ENCODE measurements at regions not wholly inside any gene's neighbourhood (a gene's known extent, or its start where the extent isn't known, plus 50 kb on each side); places are given as distances from the start of the nearest gene placed in this dataset.

DNA sequence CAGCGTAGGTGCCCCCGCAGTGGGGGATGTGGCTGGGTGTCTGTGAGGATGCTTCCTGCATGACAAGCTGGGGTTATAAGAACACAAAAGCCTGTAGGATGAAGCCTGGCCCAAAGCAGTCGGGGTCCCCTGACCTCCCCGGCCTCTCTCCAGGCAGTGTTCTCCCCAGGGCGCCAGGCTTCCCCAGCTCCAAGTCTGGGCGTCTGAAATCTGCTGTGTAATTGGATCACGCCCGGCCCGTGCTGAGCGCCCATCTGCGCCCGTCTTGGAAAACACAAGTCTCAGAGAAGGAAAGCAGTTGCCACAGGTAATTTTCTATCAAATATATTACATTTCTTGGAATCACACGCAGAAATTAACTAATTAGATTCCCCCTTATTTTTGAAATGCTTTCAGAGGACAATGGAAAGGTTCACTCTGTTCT, 233.3 kb downstream of the CTTN start:
- DNase-seq: no peak

DNA sequence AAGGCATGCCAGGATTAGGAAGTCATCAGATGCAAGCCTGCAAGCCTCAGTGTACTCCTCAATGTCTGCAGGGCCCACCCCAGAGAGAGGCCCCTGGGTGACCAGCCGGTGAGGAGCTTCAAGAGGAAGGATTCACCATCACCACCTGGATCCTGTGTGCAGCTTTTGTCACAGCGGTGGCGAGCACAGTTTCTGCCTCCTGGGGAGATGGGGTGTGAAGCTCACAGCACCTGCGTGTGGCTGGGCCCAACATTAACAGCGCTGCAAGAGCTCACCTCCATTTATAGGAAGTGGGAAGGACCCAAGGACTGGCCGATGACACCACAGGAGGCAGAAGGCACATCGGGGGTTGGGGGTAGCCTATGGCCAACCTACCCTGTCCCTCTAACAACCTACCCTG, 235.3 kb downstream of the CTTN start:
- DNase-seq: no peak

DNA sequence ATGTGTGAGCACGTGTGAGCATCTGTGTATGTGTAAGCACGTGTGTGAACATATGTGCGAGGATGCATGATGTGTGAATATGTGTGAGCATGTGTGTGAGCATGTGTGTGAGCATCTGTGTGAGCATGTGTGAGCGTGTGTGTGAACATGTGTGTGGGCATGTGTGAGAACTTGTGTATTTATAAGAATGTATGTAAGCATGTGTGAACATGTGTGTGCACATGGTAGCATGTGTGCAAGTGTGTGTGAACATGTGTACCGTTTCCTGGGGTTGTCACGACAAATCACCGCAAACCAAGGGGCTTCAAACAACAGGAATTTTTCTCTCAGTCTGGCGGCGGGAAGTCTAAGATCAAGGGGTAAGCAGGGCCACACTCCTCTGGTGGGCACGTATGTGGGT, 238.3 kb downstream of the CTTN start:
- no peak for DNase-seq

DNA sequence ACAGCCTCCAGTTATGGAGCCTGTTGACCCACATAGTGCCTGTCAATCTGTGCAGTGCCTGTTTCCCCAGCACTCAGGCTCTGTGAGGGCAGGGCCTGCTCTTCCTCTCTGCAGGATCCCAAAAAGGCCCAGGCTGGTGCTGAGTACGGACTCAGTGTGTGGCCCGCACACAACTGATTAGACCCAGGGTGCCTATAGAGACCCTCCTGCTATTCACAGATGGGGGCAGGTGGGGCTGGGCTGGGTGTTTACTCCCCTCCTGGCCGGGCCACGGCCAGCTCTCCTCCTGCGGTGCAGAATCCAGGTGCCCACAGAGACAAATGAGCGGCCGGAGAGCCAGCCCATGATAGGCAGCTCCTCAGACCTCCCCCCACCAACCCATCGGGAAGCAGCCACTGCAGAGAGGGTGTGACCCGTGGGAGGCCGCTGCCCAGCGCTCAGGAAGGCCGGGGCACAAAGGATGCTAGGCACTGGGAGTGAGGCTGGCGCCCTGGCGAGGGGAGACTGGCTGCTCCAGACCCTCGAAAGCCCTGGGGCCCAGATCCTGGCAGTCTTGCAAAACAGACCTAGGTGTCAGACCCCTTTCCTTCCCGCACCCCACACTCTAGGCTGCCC, 239.0 kb downstream of the CTTN start:
- no peak for DNase-seq

DNA sequence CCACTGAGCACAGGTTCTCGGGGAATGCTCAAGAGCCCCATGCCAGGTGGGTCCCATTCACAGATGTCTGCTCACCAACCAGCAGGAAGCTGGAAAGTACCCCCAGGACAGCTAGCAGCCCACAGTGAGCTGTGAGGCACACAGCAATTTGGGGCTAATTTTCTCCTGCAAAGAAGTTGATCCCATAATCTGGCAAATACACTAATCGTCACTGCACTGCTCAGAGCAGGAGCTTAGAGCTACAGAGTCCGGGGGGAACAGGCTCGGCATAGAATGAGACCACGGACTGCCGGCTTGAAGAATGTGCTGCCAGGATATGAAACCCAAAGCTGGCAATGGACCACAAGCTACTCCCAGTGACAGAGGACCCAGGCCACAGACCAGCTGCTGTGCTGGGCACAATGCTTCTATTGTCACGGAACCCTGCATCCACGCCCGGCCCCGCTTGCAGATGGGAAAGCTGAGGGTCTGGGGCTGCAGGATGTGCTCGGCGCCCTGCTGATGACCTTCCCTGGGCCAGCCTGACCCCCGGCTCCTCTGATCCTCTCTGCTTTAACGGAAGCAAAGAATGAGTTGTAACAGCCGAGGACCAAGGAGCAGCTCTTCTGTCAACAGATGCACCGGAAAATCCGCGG, 239.7 kb downstream of the CTTN start:
- DNase-seq: no peak

DNA sequence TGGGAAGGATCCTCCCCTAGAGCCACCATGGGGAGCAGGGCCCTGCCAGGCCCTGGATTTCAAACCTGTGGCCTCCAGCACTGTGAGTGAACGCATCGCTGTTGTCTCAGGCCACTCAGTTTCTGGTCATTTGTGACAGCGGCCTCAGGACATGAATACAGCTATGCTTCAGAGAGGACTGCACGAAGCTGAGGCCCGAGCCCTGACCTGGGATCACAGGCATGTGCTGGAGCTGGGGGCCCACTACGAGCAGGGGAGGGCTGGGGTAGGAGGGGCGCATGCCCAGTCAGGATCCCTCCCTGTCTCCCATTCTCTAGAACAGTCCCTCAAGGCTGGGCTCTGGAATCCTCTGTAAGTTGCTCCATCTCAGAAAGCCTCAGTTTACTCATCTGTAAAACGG, 242.1 kb downstream of the CTTN start:
- DNase-seq: no peak

DNA sequence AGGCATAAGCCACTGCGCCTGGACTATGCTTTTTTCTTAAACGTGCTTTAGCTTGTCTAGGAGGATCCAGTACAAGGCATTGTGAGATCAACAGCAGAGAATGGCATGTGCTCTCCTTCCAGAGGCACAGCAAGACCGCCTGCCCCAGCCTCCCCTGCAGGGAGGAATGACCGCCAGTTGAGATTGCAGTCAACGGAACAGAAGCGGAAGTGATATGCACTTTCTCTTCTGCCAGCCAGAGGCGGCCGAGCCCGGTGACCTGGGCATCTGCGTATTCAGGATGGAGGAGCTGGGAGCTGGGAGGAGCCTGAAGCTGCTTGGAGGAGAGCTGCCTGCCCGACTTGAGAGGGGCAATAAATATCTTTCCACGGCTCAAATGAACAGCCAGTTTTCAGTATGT, 243.0 kb downstream of the CTTN start:
- DNase-seq: no peak

DNA sequence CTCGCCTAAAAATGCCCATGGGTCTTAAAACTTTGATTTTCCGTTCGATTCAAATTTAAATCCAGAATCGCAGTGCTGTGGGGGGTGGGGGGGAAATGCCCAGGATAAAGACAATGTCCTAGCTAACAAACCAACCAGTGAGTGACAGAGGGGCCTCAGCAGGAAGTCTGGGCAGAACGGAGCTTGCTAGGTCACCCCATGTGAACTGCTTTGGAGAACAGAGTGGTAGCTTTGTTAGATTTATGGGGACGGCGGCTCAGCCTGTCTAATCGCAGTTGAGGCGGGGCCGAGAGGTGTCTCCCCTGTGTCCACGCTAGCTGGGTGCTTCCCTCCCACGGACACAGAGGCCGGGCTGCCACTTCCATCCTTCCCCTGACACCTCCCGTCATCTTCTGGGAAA, 243.9 kb downstream of the CTTN start:
- DNase-seq: no peak

DNA sequence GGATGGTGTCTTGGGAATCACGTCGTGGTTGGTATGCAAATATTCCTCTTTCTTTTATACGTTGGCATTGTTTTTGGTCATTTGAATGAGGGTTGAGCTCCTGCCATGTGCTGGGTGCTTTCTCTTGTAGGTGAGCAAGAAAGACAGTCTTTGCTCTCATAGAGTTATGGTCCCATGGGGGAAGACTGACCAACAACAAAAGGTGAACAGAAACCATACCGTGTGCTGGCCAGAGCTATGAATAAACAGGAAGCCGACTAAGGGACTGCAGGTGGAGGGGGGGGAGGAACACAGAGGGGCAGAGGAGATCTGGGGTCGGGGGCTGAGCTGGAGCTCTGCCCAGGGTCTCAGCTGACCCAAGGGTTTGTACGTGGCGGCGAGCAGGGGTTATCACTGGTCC, 245.3 kb downstream of the CTTN start:
- no peak for DNase-seq

DNA sequence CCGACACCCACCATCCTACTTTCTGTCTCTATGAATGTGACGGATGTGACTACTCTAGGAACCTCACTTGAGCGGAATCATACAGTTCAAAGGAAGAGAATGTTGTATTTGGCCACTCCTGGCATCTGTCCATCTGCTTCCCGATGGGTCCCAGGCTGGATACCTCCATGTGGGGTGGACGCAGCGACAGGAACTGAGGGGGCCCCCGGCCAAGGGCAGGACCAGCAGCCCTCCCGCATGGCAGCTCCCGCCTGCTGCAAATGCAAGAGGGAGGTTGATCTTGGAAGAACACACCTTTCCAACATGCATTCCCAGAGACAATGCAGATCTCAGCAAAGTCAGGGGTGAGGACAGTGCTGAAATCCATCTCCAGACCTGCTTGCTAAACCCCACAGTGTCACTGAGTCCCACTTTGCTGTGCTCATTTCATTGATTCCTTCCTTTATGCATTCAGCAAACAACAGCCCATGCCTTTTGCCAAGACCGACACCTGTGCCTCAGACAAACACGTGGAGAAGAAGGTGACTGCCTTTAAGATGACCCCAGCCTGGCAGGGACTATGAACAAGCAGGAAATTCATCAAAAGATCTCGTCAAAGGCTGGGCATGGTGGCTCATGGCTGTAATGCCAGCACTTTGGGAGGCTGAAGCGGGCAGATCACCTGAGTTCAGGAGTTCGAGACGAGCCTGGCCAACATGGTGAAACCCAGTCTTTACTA, 246.2 kb downstream of the CTTN start:
- DNase-seq: no peak

DNA sequence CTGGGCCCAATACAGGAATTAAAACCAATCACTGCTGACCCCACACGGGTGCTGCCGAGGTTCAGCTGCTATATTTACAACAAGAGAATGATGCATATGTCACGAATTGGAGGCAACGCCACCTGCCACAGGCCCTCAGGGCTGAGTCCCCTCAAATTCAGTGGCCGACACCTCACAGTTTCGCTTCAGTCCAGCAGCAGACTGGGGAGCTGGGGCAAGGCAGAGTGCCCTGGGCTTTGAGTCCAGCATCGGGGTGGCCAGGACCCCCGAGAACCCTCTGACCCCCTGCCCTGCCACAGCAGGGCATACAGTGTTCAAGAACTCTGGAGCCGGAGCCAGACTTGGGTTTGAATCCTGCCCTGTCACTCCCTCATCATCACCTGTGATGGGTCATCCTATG, 247.2 kb downstream of the CTTN start:
- DNase-seq: no peak

DNA sequence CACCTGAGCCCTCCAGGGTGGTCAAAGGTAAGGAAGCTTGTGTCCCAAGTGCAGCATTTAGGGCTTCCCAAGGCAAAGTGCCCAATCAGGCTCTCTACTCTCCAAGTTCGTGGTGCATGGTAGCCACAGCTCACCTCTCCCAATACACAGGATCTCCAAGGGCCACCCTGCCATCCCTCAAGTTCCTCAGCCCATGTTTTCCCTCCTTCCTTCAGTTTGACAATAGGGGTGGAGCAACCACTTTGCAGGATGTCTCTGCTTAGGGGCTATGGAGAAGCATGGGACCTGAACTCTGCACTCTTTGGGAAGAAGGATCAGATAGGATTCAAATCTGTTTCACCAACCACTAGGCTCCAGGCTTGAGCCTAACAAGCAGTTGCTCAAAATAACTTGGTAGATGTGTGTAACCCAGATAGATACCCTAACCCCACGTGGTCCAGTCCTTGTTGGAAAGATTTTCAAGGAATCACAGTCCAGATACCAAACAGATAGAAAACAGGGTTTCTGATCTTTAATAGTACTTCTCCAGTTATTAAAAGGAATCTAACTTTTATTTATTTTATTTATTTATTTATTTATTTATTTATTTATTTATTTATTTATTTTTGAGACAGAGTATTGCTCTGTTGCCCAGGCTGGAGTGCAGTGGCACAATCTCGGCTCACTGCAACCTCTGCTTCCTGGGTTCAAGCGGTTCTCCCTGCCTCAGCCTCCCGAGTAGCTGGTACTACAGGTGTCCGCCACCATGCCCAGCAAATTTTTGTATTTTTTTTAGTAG, 248.1 kb downstream of the CTTN start:
- no peak for DNase-seq

DNA sequence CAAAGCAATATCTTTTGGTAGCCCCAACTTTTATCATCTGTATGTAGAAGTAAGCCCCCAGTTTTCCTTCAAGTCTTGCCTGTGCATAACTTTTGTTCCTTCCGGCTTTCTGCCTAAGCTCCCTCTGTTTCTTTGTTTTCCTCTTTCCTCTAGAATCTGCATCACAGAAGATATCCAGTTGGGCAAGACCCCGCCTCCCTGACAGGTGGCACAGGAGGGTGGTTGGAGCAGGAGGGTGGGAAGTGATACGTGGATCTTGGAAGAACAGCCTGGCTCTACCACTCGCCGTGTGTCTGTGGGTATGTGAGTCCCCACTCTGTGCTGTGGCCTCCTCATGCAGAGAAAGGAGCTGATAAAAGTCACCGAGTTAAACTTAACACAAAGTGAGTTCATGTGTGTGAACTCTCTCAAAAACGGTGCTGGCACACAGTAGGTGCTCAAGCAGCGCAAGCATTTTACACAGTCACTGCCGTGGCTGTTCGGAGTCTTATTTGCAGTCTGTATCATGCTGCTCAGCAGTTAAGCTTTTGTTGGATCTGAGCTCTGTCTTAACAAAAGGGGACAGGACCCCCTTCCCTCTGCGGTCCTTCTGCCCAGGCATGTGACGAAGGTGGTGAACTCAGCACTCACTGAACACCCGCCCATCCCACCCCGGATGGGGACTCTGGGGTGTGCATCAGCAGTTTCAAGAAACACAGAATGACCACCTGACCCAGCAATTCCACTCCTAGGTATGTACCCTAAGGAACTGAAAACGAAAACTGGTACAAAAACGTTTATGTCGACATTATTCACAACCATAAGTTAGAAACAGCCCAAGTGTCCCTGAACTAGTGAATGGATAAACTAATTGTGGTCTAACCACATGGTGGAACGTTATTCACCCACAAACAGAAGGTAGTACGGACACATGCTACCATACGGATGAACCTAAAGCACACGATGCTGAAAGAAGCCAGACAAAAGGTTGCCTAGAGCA, 249.1 kb downstream of the CTTN start:
- no peak for DNase-seq

DNA sequence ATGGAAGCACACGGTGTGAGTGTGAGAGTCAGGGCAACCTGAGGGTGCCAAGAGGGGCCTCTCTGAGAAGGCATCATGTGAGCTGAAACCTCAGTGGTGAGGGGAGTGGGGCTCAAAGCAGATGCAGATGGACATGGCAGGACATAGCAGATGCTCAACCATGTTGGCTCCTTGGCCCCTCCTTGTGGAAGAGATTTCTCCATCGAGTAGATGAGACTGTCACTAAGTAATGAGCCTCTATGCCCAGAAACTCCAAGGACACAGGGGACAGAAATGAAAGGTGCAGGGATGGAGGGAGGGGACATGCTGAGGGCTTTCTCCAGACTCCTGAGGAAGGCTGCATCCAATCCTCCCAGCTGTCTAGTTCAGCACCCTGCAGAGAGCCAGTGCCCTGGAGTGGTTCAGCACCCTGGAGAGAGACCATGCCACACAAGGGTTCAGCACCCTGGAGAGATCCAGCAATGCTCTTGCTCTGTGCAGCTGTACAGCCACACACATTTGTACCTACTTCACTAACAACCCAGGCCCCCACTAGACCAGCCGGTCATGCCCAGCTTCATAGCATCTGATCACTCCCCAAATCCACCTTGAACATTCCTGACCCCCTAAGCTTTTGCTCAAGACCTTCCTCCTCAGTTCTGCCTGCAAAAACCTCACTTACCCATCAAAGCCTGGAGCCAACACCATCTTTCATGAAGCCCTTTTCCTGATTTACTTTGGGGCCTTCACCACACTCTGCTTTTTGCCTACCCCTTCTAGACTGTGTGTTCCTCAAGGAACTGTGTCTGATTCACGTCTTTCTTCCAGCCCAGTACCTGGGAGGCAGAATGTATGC, 252.0 kb downstream of the CTTN start:
- DNase-seq: peak in 1 of 2 experiments; percentile 7

DNA sequence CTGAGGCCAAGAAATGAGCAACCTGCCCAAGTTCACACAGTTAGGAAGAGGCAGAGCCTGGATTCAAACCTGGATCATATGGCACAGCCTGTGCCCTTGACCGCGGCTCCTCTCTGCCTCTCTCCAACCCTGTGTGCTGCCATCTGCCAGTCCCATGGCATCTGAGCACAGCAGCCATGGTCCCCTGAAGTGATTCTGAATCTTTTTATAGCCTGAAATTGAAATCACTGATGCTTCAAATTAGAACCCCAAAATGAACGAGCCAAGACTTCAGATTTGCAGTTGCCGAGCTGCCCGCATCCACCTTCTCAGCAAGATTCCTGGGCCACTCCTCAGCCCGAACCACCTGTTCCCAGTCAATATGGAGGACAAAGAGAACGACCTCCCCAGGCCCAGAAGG, 252.7 kb downstream of the CTTN start:
- no peak for DNase-seq

DNA sequence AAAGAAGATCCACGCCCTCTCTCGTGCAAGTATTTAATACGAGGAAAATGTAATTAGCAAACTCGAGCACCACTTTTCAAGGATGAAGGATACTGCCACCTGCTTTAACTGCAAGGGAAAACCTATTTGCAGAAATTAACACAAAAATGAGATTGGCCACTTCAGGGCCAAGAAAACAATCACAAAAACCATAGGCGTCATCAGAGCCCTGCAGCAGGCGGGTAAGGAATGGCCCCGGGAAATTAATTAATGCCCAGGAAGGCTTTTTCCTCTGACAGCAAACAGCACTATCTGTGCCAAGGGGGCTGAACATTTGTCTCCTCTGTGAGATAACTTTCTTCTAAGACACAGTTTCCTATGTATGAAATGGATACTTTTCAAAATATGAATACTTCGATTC, 255.7 kb downstream of the CTTN start:
- DNase-seq: no peak

DNA sequence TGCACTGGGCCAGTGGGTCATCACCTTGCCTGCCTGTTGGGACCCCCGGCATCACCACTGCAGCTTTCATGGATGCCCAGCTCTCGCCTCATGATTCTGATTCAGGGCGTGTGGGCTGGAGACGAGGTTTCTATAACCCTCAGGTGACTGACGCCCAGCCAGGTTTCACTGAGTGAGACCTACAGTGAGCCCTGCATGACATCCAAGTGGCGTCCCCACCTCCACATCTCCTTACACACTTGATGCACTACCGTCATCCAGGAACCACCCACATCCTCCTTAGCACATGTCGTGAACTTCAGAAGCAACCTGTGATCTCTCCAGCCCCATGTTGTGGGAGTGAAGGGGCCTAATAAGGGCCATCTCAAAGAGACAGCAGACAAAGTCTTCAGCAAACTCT, 257.5 kb downstream of the CTTN start:
- DNase-seq: no peak

DNA sequence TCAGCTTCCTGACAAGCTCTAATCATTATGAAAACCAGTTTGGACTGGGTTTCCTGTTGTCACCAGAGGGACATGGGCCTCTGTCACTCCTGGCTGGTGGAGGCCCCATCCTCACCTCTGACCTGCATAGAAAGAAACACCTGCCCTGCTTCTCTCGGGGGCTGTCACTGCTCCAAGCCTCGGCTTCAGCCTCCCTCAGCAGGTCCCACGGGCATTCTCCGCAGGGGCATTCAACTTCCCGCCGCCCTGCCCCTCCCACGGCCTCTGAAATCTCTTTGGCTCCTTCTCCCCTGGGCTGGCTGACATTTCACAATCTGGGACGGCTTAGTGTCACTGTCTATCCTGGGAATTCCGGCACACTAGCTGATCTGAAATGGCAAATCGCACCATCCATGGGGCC, 257.9 kb downstream of the CTTN start:
- no peak for DNase-seq

DNA sequence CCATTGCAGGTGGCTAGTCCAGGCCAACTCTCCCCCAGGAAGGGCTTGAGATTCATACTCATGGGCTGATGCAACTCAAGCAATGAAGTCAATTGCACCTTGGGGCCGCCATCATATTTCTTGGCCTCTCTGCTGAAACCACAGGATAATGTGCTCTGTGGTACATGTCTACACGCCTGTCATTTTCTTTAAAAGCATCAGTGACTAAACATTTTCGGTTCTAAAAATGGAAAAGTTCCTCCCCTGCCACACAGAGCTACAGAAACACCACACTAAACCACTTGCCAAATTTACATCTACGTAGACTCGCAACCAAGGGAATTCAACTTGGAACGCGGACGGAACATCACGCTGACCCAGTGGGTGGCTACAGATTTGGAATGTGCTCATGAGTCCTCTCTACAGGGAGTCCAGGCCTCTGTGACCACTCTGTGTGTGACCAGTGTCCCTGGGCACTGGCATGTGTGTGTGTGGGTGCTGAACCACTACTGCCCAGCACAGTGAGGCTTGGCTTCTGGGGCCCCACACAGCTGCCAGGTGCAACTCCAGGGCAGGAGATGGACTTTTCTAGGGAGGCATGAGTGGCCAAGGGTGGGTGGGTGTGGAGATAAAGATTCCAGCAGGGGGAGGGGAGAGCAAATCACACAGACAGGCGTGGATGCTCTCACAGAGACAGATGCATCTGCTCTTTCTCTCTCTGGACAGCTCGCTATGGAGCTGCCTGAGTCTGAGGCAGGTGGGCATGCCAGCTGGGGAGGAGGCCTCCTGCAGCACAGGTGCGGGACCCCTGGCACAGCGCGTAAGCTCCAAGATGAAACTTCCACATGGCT, 261.9 kb downstream of the CTTN start:
- no peak for DNase-seq

DNA sequence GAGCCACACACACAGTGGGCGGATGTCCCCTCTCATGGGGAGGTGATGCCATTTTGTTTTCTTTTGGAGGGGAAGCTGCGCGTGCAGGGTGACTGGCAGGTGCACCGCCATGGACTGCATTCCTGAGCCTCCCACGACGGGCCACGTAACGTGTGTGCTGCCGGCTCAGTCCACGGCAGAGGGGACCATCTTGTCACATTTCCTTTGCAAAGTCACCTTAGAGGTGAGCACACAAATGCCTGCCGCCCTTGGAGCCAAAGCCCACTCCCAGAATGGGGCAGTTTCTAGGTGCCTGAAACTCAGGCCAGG, 262.5 kb downstream of the CTTN start:
- no peak for DNase-seq

Data from stimulated activated CD4-positive, alpha-beta T cell treated with anti-CD3 and anti-CD28 coated beads, Interleukin-4, amount 100 ng/mL, for 4 hours (primary cell).